RWPE1 (cell line): ENCODE measurements at regions not wholly inside any gene's neighbourhood (a gene's known extent, or its start where the extent isn't known, plus 50 kb on each side); places are given as distances from the start of the nearest gene placed in this dataset.

Experiments used
- CTCF ChIA-PET: fragments of 350-600 bp; sonication (Branson Sonifier 250); formaldehyde crosslinking; extraction: SDS; loops from one replicate; lab custom pipeline; 2021; lab: Yijun Ruan, JAX
- POLR2A ChIA-PET: fragments of 400-600 bp; formaldehyde crosslinking; extraction: SDS; loops from one replicate; lab custom pipeline; 2020; ENCODE audit warnings: antibody characterized with exemption; ENCODE audit not compliant: low non-redundant PET; lab: Yijun Ruan, JAX
- DNase-seq: peaks from one replicate; pipeline ENCODE4 v3.0.0; 2012; ENCODE audit warnings: low spot score
- H3K27ac ChIP-seq: fragments of 450-650 bp; 2 replicates; pipeline ENCODE4 v1.5.1; 2017
- TF ChIP-seq, protein P1 (sequence below): fragments of 450-650 bp; conservative IDR thresholded peaks from 2 replicates; pipeline ENCODE4 v1.5.1; 2017; ENCODE audit warnings: low read depth, mild to moderate bottlenecking

DNA sequence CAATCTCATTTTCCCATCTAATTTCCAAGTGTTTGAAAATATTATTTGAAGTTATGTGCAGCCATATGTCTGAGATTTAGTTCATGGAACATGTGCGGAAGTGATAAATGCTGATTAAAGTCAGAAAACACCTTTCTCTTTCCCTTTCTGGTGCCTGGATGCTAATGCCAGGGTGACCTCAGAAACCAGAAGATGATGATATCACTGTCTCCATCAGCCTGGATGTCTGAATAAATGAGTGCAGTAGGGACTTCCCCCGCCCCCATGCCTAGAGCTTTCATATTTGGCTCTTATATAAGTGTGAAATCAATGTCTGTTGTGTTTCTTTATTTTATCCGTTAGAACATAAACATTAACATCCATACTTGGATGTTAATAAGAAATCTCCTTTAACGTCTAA lies 261.9 kb upstream of the LRIG3 start:
- H3K27ac ChIP-seq: no peak overlapping the region
- ChIA-PET CTCF (interaction anchor here (0.6 kb wide), 1 partner anchor 1058 kb away, joined by 3 read pairs; no protein-coding TSS in a partner anchor), POLR2A (no interaction called here)
- TF ChIP-seq, protein P1, sequence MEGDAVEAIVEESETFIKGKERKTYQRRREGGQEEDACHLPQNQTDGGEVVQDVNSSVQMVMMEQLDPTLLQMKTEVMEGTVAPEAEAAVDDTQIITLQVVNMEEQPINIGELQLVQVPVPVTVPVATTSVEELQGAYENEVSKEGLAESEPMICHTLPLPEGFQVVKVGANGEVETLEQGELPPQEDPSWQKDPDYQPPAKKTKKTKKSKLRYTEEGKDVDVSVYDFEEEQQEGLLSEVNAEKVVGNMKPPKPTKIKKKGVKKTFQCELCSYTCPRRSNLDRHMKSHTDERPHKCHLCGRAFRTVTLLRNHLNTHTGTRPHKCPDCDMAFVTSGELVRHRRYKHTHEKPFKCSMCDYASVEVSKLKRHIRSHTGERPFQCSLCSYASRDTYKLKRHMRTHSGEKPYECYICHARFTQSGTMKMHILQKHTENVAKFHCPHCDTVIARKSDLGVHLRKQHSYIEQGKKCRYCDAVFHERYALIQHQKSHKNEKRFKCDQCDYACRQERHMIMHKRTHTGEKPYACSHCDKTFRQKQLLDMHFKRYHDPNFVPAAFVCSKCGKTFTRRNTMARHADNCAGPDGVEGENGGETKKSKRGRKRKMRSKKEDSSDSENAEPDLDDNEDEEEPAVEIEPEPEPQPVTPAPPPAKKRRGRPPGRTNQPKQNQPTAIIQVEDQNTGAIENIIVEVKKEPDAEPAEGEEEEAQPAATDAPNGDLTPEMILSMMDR: no peak
- DNase-seq: no peak

DNA sequence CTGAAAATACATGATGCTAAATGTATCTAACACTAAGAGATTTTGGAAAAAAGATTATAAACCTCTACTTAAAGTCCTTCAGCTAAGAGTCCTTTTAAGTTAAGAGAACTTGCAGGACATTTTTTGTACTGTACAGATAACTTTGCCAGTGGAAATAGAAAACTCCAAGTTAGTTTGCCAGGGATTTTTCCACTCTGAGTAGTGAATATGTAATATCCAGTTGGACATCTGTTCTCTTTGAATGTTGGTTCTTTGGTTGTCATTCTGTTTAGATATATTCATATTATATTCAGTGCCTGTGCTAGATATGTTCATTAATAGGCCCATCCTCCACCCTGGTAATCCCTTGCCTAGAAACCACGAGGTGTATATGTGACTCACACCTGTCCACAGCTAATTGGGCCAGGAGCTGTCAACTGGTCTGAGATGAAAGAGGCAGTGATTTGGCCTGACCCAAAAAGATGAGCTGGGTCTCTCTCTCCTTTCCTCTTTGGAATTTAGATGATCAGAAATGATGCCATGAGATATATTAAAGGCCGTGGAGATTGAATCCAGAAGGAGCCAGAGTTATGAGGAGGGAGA lies 261.0 kb upstream of the LRIG3 start:
- CTCF ChIA-PET: no interaction called here
- POLR2A ChIA-PET: no interaction called here
- TF ChIP-seq, protein P1: no peak
- DNase-seq: peak; percentile 10
- H3K27ac ChIP-seq: no peak overlapping the region

DNA sequence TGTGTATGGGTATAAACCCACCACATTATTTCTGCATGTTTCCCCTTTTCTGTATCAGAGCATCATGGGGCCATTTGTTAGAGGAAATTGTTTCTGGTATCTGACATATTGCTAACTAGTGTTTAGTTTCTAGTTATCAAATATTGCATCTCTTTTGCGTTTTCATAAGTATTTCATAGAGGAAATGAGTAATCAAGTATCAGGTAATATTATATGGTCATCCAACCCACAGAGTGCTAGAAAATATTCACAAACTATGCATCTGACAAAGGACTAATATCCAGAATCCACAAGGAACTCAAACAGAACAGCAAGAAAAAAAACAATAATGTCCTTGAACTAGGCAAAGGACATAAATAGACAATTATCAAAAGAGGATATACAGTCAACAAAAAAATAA lies 258.9 kb upstream of the LRIG3 start:
- DNase-seq: no peak
- CTCF ChIA-PET: no interaction called here
- POLR2A ChIA-PET: no interaction called here
- TF ChIP-seq, protein P1: no peak
- H3K27ac ChIP-seq: no peak overlapping the region

DNA sequence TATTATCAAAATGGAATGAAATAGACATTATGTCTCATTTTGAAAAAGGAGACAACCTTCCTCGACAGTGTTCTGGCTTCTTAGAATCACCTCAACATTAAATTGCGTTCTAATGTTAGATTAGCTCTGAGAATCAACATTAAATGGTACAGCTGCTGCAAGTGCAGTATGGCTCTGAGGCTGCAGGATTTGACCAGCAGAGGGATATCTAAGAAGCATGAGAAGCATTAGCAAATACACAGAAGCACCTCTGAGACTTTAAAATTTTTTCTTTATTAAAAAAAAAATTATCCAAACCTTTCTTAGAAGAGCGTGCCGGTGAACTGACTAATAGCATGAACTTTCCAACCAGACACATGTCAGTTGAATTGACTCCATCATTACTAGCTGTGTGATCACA lies 253.4 kb upstream of the LRIG3 start:
- H3K27ac ChIP-seq: no peak overlapping the region
- CTCF ChIA-PET: interaction anchor here (0.6 kb wide), 2 partner anchors 133 to 446 kb away, joined by 3 to 10 read pairs; no protein-coding TSS in a partner anchor
- no peak for DNase-seq
- POLR2A ChIA-PET: no interaction called here
- TF ChIP-seq, protein P1: no peak

DNA sequence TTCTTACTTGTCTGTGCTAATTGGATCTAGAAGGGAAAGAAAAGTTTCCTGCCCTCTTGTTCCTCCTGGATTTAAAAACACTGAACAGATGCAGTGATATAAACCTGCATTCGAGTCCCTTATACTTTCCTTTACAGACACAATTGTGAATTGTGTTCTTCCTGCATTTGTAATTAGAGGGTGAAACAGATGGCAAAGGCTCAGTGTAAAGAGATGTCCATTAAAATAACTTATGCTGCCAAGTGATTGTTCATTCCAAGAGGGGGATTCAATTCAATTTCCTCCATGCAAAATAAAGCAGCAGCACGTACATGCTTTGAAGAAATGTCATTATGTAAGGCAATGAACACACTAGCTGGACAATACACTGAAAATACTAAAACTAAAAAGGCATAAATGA lies 248.3 kb upstream of the LRIG3 start:
- no peak overlapping the region for H3K27ac ChIP-seq
- TF ChIP-seq, protein P1: no peak
- no peak for DNase-seq
- ChIA-PET CTCF (interaction anchor here (0.5 to 0.6 kb wide), 2 partner anchors 645 to 973 kb away, joined by 3 read pairs; no protein-coding TSS in a partner anchor), POLR2A (no interaction called here)

DNA sequence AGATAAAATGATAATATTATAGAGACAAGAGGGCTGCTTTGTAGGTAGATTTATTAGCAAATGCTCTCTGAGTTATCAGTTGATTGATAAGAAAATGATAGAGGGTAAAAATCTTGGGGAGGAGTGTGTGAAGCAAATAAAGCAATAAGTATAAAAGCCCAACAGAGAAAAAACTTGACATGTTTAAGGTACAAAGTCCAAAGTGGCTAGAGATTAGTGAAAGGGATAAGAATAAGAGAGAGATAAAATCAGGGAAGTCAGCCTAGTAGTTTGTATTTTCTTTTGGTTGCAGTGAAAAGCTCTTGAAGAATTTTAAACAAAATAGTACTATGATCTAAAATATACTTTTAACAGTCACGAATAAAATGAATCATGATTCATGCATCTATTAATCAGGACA lies 246.2 kb upstream of the LRIG3 start:
- TF ChIP-seq, protein P1: no peak
- ChIA-PET CTCF (interaction anchor here (0.6 to 1.0 kb wide), 2 partner anchors 320 to 637 kb away, joined by 3 to 5 read pairs; no protein-coding TSS in a partner anchor), POLR2A (no interaction called here)
- DNase-seq: no peak
- no peak overlapping the region for H3K27ac ChIP-seq
